ENCODE measurements at regions not wholly inside any gene's neighbourhood (a gene's known extent, or its start where the extent isn't known, plus 50 kb on each side); places are given as distances from the start of the nearest gene placed in this dataset.

GRCh38 chr5:17014686-17015085 is 78.6 kb upstream of the MYO10 start:
- H3K27ac ChIP-seq: no peak overlapping the region
- H3K4me1 ChIP-seq: no peaks in the 10 kb centered on the region
- H3K9me3 ChIP-seq: no peaks in the 10 kb centered on the region
- H3K4me3 ChIP-seq: no peak overlapping the region
- WGBS, 2 donors: 84 to 88% methylated on average over 3 of the region's 3 CpGs
- no peak for DNase-seq
- intact Hi-C loops (cut with DNase I): no loop called here
- TF ChIP-seq CTCF (IDR thresholded peaks at IDR 0.05): no peak
- no peak for TF ChIP-seq POLR2A (IDR thresholded peaks at IDR 0.05)
- TF ChIP-seq EP300 (IDR thresholded peaks at IDR 0.05): no peak
- TF ChIP-seq POLR2AphosphoS5 (IDR thresholded peaks at IDR 0.05): no peak
- no peaks in the 10 kb centered on the region for H3K27me3 ChIP-seq
- H3K36me3 ChIP-seq: no peaks in the 10 kb centered on the region

- no peak overlapping the region for H3K27ac ChIP-seq
- TF ChIP-seq EP300 (IDR thresholded peaks at IDR 0.05) (no peak), CTCF (IDR thresholded peaks at IDR 0.05) (no peak)
- H3K36me3 ChIP-seq: no peaks in the 10 kb centered on the region
- 89 to 93% methylated on average over 1 of the region's 1 CpG for WGBS, 2 donors
- H3K9me3 ChIP-seq: no peaks in the 10 kb centered on the region
- H3K4me1 ChIP-seq: peaks cover 0 to 25% (median 0%) of the 10 kb centered on the region in 4 donors
- DNase-seq: no peak
- H3K27me3 ChIP-seq: no peaks in the 10 kb centered on the region
- intact Hi-C loops (cut with DNase I): no loop called here
- H3K4me3 ChIP-seq: no peak overlapping the region
Measured at GRCh38 chr5:17018871-17019270, 82.8 kb upstream of the MYO10 start.

- DNase-seq: no peak
- Histone ChIP-seq H3K4me1 (peaks cover 0 to 25% (median 0%) of the 10 kb centered on the region in 4 donors), H3K27ac (no peak overlapping the region), H3K9me3 (no peaks in the 10 kb centered on the region), H3K36me3 (no peaks in the 10 kb centered on the region), H3K27me3 (no peaks in the 10 kb centered on the region), H3K4me3 (no peak overlapping the region)
- TF ChIP-seq CTCF (IDR thresholded peaks at IDR 0.05) (no peak), POLR2AphosphoS5 (IDR thresholded peaks at IDR 0.05) (no peak), POLR2A (IDR thresholded peaks at IDR 0.05) (no peak), EP300 (IDR thresholded peaks at IDR 0.05) (no peak)
- intact Hi-C loops (cut with DNase I): no loop called here
- 92 to 94% methylated on average over 6 of the region's 6 CpGs for WGBS, 2 donors
Measured at GRCh38 chr5:17019324-17019723, 83.2 kb upstream of the MYO10 start.

GRCh38 chr5:17020678-17021601 is 84.9 kb upstream of the MYO10 start:
- Histone ChIP-seq H3K4me1 (peaks cover 0 to 31% (median 0%) of the 10 kb centered on the region in 4 donors), H3K27ac (peak overlapping the region in 1 of 4 donors; percentile 40), H3K36me3 (no peaks in the 10 kb centered on the region), H3K4me3 (peak overlapping the region in 1 of 4 donors; percentile 4), H3K9me3 (no peaks in the 10 kb centered on the region), H3K27me3 (no peaks in the 10 kb centered on the region)
- intact Hi-C loops (cut with DNase I): no loop called here
- TF ChIP-seq POLR2A (IDR thresholded peaks at IDR 0.05): no peak
- no peak for TF ChIP-seq POLR2AphosphoS5 (IDR thresholded peaks at IDR 0.05)
- no peak for TF ChIP-seq CTCF (IDR thresholded peaks at IDR 0.05)
- no peak for TF ChIP-seq EP300 (IDR thresholded peaks at IDR 0.05)
- WGBS, 2 donors: 83 to 85% methylated on average over 8 of the region's 8 CpGs
- no peak for DNase-seq

- Histone ChIP-seq H3K4me3 (no peak overlapping the region), H3K9me3 (no peaks in the 10 kb centered on the region), H3K27me3 (no peaks in the 10 kb centered on the region), H3K4me1 (peaks cover 0 to 31% (median 0%) of the 10 kb centered on the region in 4 donors), H3K36me3 (no peaks in the 10 kb centered on the region), H3K27ac (peak overlapping the region in 1 of 4 donors; percentile 40)
- intact Hi-C loops (cut with DNase I): no loop called here
- no peak for DNase-seq
- TF ChIP-seq CTCF (IDR thresholded peaks at IDR 0.05) (no peak), POLR2AphosphoS5 (IDR thresholded peaks at IDR 0.05) (no peak), EP300 (IDR thresholded peaks at IDR 0.05) (no peak), POLR2A (IDR thresholded peaks at IDR 0.05) (no peak)
Measured at GRCh38 chr5:17021602-17021932, 85.5 kb upstream of the MYO10 start.
